ENCODE measurements at regions not wholly inside any gene's neighbourhood (a gene's known extent, or its start where the extent isn't known, plus 50 kb on each side); places are given as distances from the start of the nearest gene placed in this dataset.

DNA sequence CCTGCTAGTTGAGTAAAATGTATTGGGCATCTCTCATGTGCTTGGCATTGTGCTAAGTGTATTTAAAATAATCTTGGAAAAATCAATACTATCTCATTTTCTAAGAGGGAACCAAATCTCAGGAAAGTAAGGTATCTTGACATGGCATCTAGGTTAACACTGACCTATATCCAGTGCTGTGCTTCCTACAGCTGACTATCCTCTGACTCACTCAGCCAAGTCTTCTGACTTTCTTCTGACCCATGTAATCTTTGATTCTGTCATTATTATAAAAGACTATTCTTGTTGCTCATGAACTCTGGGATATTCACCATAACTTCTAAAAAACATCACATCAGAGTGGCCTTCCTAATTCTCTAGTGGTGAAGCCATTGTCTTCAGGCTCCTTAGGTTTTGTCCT lies 304.1 kb upstream of the TENM4 start:
- H3K27me3 ChIP-seq = no peaks in the 10 kb centered on the region
- no peak overlapping the region for H3K4me3 ChIP-seq
- no peak overlapping the region for H3K9ac ChIP-seq
- no peaks in the 10 kb centered on the region for H3K4me1 ChIP-seq
- no peaks in the 10 kb centered on the region for H3K36me3 ChIP-seq
- H3K4me2 ChIP-seq = no peak overlapping the region
- H4K20me1 ChIP-seq = no peaks in the 10 kb centered on the region
- no peak overlapping the region for H3K27ac ChIP-seq
- TF ChIP-seq Cebpa-rat (IDR thresholded peaks at IDR 0.05) = no peak
- H3K9me3 ChIP-seq (replicated peaks in 1 of 11) = no peaks in the 10 kb centered on the region

DNA sequence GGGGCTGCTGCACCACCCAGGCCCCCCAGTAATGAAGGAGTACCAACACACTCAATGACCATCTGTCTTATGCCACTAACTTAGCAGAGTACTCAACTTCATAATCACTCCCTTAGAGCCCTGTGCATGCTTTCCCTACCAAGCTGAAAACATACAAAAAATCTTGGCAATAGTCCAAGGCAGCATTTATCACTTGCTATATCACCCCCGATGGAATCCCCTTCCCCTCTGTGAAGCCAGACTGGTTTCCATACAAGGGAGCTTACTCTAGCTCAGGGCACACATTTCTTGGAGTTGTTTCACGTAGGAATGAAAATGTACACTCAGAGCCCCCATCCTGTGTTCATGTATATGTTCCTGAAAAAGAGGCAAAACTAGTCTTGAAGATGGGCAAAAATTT lies 301.3 kb upstream of the TENM4 start:
- H3K9me3 ChIP-seq (replicated peaks in 1 of 11) = no peaks in the 10 kb centered on the region
- H4K20me1 ChIP-seq = no peaks in the 10 kb centered on the region
- no peaks in the 10 kb centered on the region for H3K36me3 ChIP-seq
- no peak overlapping the region for H3K4me3 ChIP-seq
- no peaks in the 10 kb centered on the region for H3K27me3 ChIP-seq
- no peak for TF ChIP-seq Cebpa-rat (IDR thresholded peaks at IDR 0.05)
- no peak overlapping the region for H3K27ac ChIP-seq
- H3K9ac ChIP-seq = no peak overlapping the region
- H3K4me2 ChIP-seq = no peak overlapping the region
- H3K4me1 ChIP-seq = no peaks in the 10 kb centered on the region

DNA sequence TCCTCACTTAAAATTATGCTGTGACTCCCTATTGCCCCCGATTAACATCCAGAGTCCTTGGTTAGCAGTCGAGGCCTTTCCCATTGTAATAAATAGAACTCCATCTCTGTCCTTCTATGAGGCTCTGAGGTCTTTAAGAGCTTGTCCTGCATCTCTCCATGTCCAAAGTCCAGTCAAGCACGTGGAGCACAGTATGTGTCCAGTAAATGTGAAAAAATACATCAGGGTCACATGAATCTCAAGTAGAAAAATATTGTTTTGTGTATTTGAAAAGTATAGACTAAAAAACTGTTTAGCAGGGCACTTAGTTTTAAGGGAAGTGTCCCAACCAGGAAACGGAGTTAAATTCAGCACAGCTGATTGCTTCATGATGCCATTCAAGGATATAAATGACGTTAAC lies 298.8 kb upstream of the TENM4 start:
- Histone ChIP-seq H3K9me3 (replicated peaks in 1 of 11) (no peaks in the 10 kb centered on the region), H4K20me1 (no peaks in the 10 kb centered on the region), H3K27me3 (no peaks in the 10 kb centered on the region), H3K36me3 (no peaks in the 10 kb centered on the region), H3K9ac (no peak overlapping the region), H3K4me2 (no peak overlapping the region), H3K4me3 (no peak overlapping the region), H3K4me1 (no peaks in the 10 kb centered on the region), H3K27ac (no peak overlapping the region)
- no peak for TF ChIP-seq Cebpa-rat (IDR thresholded peaks at IDR 0.05)

DNA sequence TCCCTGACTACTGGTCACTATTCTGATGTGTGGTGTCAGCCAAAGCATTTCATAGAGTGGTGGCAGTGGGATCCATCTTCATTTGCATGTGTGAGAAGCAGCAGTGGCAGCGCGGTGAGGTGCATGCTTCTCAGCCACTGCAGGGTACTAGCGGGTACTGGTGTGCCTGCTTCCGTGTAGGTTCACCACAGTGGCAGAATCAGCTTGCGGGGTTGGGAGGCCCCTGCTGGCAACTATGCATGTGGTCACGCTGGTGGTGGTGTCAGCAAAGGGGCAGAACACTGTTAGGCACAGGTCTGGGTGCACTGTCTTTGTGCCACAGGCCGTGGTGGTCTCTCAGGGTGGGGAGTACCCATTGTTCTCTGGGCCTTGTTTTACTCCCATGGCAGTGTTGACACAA lies 286.4 kb upstream of the TENM4 start:
- Histone ChIP-seq H3K27me3 (no peaks in the 10 kb centered on the region), H3K36me3 (no peaks in the 10 kb centered on the region)
- no peak for TF ChIP-seq Cebpa-rat (IDR thresholded peaks at IDR 0.05)

DNA sequence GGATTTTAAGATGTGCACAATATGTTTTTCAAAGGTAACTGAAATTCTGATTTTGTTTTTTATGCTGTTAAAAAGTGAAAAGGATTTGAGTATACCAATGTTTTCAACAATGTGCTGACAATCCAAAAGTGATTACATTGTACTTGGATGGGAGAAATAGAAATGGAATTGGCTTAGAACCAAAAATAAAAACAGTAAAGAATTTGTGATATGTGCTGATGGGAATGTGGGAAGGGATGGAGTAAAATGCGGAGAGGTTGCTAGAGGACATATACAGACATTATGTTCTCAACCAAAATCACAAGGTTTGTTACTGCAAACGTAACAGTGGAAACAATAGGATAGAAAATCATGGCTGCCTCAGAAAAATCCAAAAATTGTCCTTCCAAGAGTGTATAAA lies 279.3 kb upstream of the TENM4 start:
- no peak for TF ChIP-seq Cebpa-rat (IDR thresholded peaks at IDR 0.05)
- no peak overlapping the region for H3K4me2 ChIP-seq
- H3K36me3 ChIP-seq = no peaks in the 10 kb centered on the region
- H3K27me3 ChIP-seq = no peaks in the 10 kb centered on the region
- H3K4me1 ChIP-seq = no peaks in the 10 kb centered on the region
- no peak overlapping the region for H3K27ac ChIP-seq
- no peaks in the 10 kb centered on the region for H4K20me1 ChIP-seq
- H3K9me3 ChIP-seq (replicated peaks in 1 of 11) = peaks cover 0 to 5% (median 0%) of the 10 kb centered on the region in 11 experiments; a peak in 2 of 22 replicates
- H3K4me3 ChIP-seq = no peak overlapping the region
- no peak overlapping the region for H3K9ac ChIP-seq

More for the DNA sequence above, 286.4 kb upstream of the TENM4 start:
- H3K4me3 ChIP-seq = no peak overlapping the region
- H3K4me1 ChIP-seq = peaks cover 0 to under 1% (median 0%) of the 10 kb centered on the region in 10 experiments; a peak in 2 of 20 replicates
- no peaks in the 10 kb centered on the region for H4K20me1 ChIP-seq
- H3K27ac ChIP-seq = no peak overlapping the region
- H3K9me3 ChIP-seq (replicated peaks in 1 of 11) = peaks cover 0 to 19% (median 7%) of the 10 kb centered on the region in 11 experiments; a peak in 7 of 22 replicates
- H3K9ac ChIP-seq = no peak overlapping the region
- H3K4me2 ChIP-seq = no peak overlapping the region

DNA sequence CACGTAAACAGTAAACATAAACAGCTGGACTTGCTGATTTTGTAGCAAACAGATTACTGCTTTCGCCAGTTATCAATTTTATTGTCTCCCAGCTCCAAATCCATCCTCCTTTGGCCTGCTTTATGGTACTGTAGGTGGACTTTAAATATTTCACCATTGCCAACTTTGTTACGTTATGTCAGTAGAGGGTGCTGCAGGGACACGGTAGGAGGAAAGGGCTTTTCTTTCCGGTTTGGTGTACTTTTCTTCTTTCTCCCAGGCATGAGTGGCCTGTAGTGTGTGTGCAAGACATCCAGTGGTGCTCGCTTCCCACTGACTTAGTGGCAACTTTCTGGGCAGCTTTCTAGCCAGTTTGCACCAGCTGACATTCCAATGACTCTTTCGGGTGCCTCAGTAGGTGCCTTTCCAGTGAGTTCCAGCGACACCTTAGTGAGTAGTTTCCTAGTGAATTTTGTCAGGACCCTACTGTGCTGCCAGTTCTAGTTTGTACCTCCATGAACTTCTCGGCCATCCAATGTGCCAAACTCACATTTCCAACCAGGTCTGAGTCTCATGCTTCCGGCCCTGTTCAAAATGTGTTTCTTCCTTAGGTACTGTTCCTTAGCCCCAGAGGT lies 267.6 kb upstream of the TENM4 start:
- no peaks in the 10 kb centered on the region for H3K4me1 ChIP-seq
- no peak overlapping the region for H3K4me3 ChIP-seq
- no peak for TF ChIP-seq Cebpa-rat (IDR thresholded peaks at IDR 0.05)

DNA sequence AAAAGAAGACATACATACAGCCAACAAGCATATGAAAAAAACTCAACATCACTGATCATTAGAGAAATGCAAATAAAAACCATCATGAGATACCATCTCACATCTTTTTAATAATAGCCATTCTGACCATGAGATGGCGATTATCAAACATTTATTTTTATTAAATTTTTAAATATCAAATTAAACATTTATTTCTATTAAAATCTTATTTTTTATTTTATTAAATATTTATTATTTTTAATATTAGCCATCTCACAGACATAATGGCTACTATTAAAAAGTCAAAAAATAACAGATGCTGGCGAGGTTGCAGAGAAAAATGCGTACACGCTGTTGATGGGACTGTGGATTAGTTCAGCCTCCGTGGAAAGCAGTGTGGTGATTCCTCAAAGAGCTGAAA lies 264.8 kb upstream of the TENM4 start:
- TF ChIP-seq Cebpa-rat (IDR thresholded peaks at IDR 0.05) = no peak
- Histone ChIP-seq H3K4me3 (no peak overlapping the region), H3K27ac (no peak overlapping the region), H3K9ac (no peak overlapping the region), H3K27me3 (no peaks in the 10 kb centered on the region), H3K4me1 (no peaks in the 10 kb centered on the region), H3K4me2 (no peak overlapping the region), H3K36me3 (0 out of 22 replicates have a peak, but pooled peaks cover 0 to 5% (median 0%) of the 10 kb centered on the region in 11 experiments), H3K9me3 (replicated peaks in 1 of 11) (peaks cover 27 to 41% (median 32%) of the 10 kb centered on the region in 11 experiments), H4K20me1 (no peaks in the 10 kb centered on the region)

More for the DNA sequence above, 267.6 kb upstream of the TENM4 start:
- no peak overlapping the region for H3K4me2 ChIP-seq
- H3K36me3 ChIP-seq = no peaks in the 10 kb centered on the region
- peaks cover 18 to 31% (median 22%) of the 10 kb centered on the region in 11 experiments for H3K9me3 ChIP-seq (replicated peaks in 1 of 11)
- no peak overlapping the region for H3K27ac ChIP-seq
- H3K9ac ChIP-seq = no peak overlapping the region
- H4K20me1 ChIP-seq = no peaks in the 10 kb centered on the region
- H3K27me3 ChIP-seq = no peaks in the 10 kb centered on the region

DNA sequence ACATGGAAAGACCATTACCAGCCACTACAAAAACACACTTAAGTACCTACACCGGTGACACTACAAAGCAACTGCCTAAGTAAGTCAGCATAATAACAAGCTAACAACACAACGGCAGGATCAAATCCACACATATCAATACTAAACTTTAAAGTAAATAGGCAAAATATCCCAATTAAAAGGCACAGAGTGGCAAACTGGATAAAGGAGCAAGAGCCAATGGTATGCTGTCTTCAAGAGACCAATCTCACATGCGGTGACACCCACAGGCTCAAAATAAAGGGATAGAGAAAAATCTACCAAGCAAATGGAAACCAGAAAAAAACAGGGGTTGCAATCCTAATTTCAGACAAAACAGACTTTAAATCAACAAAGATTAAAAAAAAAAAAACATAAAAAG lies 261.5 kb upstream of the TENM4 start:
- TF ChIP-seq Cebpa-rat (IDR thresholded peaks at IDR 0.05) = no peak
- Histone ChIP-seq H3K4me3 (no peak overlapping the region), H4K20me1 (no peaks in the 10 kb centered on the region)

DNA sequence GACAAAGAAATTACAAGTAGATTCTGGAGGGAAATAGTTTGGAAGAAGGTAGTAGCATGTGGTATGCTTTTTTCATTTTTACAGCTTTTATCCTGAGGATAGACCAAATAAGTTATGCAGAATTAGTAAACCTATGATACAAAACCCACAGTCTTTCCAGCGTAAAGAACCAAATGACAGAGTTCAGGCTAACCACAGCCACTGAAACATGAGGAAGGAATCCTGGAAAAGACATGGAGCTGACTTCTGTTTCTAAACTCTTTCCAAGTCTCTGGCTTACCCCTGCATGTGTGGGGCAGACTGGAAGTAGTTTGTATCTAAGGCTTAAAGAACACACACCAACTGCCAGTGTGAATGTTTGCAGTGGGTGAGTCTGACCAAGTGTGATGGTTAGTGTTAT lies 258.4 kb upstream of the TENM4 start:
- no peak overlapping the region for H3K27ac ChIP-seq
- peaks cover 0 to 13% (median 0%) of the 10 kb centered on the region in 10 experiments; a peak in 7 of 20 replicates for H3K4me1 ChIP-seq
- H3K4me3 ChIP-seq = no peak overlapping the region
- no peak overlapping the region for H3K9ac ChIP-seq
- H3K36me3 ChIP-seq = 0 out of 22 replicates have a peak, but pooled peaks cover 0 to 5% (median 0%) of the 10 kb centered on the region in 11 experiments
- H3K27me3 ChIP-seq = no peaks in the 10 kb centered on the region; a peak in 2 of 22 replicates
- H4K20me1 ChIP-seq = no peaks in the 10 kb centered on the region
- TF ChIP-seq Cebpa-rat (IDR thresholded peaks at IDR 0.05) = no peak
- no peak overlapping the region for H3K4me2 ChIP-seq
- peaks cover 32 to 56% (median 45%) of the 10 kb centered on the region in 11 experiments for H3K9me3 ChIP-seq (replicated peaks in 1 of 11)

More for the DNA sequence above, 261.5 kb upstream of the TENM4 start:
- Histone ChIP-seq H3K9me3 (replicated peaks in 1 of 11) (peaks cover 32 to 57% (median 45%) of the 10 kb centered on the region in 11 experiments), H3K9ac (no peak overlapping the region), H3K27me3 (no peaks in the 10 kb centered on the region), H3K36me3 (0 out of 22 replicates have a peak, but pooled peaks cover 0 to 5% (median 0%) of the 10 kb centered on the region in 11 experiments), H3K4me2 (no peak overlapping the region), H3K4me1 (peaks cover 0 to 12% (median 0%) of the 10 kb centered on the region in 10 experiments; a peak in 7 of 20 replicates), H3K27ac (no peak overlapping the region)

DNA sequence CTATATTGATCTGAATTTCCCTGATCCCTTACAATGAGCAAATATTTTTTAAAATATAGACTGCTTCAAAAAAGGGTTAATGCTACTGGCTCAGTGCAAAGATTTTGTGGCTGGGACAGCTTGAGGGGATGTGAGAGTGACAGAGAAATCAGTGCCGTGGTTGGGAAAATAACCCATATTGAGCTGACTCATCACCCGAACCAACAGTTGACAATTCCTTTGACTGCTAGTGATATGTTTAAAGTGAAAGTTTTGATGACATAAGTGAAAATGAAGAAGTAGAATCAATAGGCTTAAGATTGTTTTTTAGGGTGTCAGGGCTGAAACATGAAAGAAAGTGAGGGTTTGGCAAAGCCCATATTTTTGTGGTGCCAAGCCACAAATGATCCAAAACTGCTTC lies 257.1 kb upstream of the TENM4 start:
- H3K4me2 ChIP-seq = peak overlapping the region in 5 of 11 experiments; percentile 7 to 68 (median 54); a peak in 8 of 22 replicates
- H3K9ac ChIP-seq = no peak overlapping the region
- no peak overlapping the region for H3K27ac ChIP-seq
- 0 out of 22 replicates have a peak, but pooled peaks cover 0 to 5% (median 0%) of the 10 kb centered on the region in 11 experiments for H3K36me3 ChIP-seq
- H3K9me3 ChIP-seq (replicated peaks in 1 of 11) = peaks cover 28 to 42% (median 35%) of the 10 kb centered on the region in 11 experiments
- TF ChIP-seq Cebpa-rat (IDR thresholded peaks at IDR 0.05) = no peak
- peaks cover 0 to 13% (median 0%) of the 10 kb centered on the region in 10 experiments; a peak in 7 of 20 replicates for H3K4me1 ChIP-seq
- H3K4me3 ChIP-seq = no peak overlapping the region
- H3K27me3 ChIP-seq = no peaks in the 10 kb centered on the region; a peak in 2 of 22 replicates
- no peaks in the 10 kb centered on the region for H4K20me1 ChIP-seq

Data from BLaER1 treated with 17β-estradiol and CSF1 and Interleukin-3, amounts not matched to agents 10 nM and 100 nM (cell line).